H1 (cell line): ENCODE measurements at regions not wholly inside any gene's neighbourhood (a gene's known extent, or its start where the extent isn't known, plus 50 kb on each side); places are given as distances from the start of the nearest gene placed in this dataset.

ENCODE experiments used
- ATF2 ChIP-seq: IDR thresholded peaks from 2 replicates; pipeline ENCODE4 v1.6.1; 2012; ENCODE audit warnings: low read length, inconsistent platforms
- BACH1 ChIP-seq: IDR thresholded peaks from 2 replicates; pipeline ENCODE4 v1.6.1; 2012; ENCODE audit warnings: low read length, improper control_type of control experiment
- CREB1 ChIP-seq: IDR thresholded peaks from 2 replicates; pipeline ENCODE4 v1.6.1; 2012; ENCODE audit warnings: inconsistent platforms
- GTF2F1 ChIP-seq: IDR thresholded peaks from 2 replicates; pipeline ENCODE4 v1.6.1; 2012; ENCODE audit warnings: low read depth, low read length, improper control_type of control experiment, borderline replicate concordance
- KDM1A ChIP-seq: fragments of 200-600, 300-600 bp; sonication (generic); IDR thresholded peaks from 2 replicates; pipeline ENCODE4 v1.7.1; 2016; ENCODE audit warnings: mild to moderate bottlenecking, low read length, borderline replicate concordance
- KDM4A ChIP-seq: IDR thresholded peaks from one replicate; pipeline ENCODE4 v1.7.1; 2012; ENCODE audit warnings: low read depth, mild to moderate bottlenecking, moderate library complexity, low read length, inconsistent platforms; ENCODE audit not compliant: severe bottlenecking
- NANOG ChIP-seq: IDR thresholded peaks from 2 replicates; pipeline ENCODE4 v1.6.1; 2011; ENCODE audit warnings: low read length, low read depth, mild to moderate bottlenecking, inconsistent platforms; ENCODE audit not compliant: insufficient read depth, poor library complexity, severe bottlenecking
- POLR2A ChIP-seq, 2 experiments: IDR thresholded peaks; 1 replicate in 1 of 2; 2 replicates in 1 of 2; pipeline ENCODE4 v1.6.1; 2011; ENCODE audit warnings: low read depth in 2 of 2, low read length in 2 of 2, mild to moderate bottlenecking in 2 of 2; ENCODE audit errors: control extremely low read depth in 1 of 2
- RAD21 ChIP-seq, 2 experiments: IDR thresholded peaks in 1 of 2; conservative IDR thresholded peaks in 1 of 2; 2 replicates each; pipeline ENCODE4 v1.6.1; 2011; ENCODE audit warnings: low read depth in 2 of 2, low read length in 2 of 2, improper control_type of control experiment in 1 of 2, inconsistent platforms in 1 of 2, mild to moderate bottlenecking in 1 of 2, moderate library complexity in 1 of 2
- SAP30 ChIP-seq: fragments of 300-600 bp; sonication (generic); IDR thresholded peaks from 2 replicates; pipeline ENCODE4 v1.7.1; 2012; ENCODE audit warnings: low read length, moderate library complexity, mild to moderate bottlenecking, inconsistent platforms; ENCODE audit not compliant: insufficient read depth, insufficient replicate concordance
- SUZ12 ChIP-seq: fragments of 200-600 bp; sonication (generic); IDR thresholded peaks from 2 replicates; pipeline ENCODE4 v1.6.1; 2012; ENCODE audit warnings: mild to moderate bottlenecking, inconsistent platforms, low read length, moderate library complexity, mixed read lengths

GRCh38 chr3:158906749-158907148 lies 104.9 kb downstream of the MFSD1 start (continued):
- TF ChIP-seq KDM1A (no peak), SUZ12 (no peak), KDM4A (no peak), CREB1 (no peak), NANOG (no peak), SAP30 (no peak), RAD21 (IDR thresholded peaks at IDR 0.05 in 1 of 2, conservative IDR thresholded peaks at IDR 0.05 in 1 of 2; ENCODE audit: low read depth in 2 of 2, low read length in 2 of 2) (no peak), ATF2 (no peak), POLR2A (IDR thresholded peaks at IDR 0.05; ENCODE audit: control extremely low read depth in 1 of 2, low read depth in 2 of 2, low read length in 2 of 2) (no peak), BACH1 (no peak), GTF2F1 (no peak)
